ENCODE measurements at regions not wholly inside any gene's neighbourhood (a gene's known extent, or its start where the extent isn't known, plus 50 kb on each side); places are given as distances from the start of the nearest gene placed in this dataset.

GRCh38 chr15:24878153-24878552, 76.6 kb upstream of the SNRPN start:
- Histone ChIP-seq H3K36me3 (ENCODE audit: control insufficient read depth in 4 of 4, insufficient read depth in 3 of 4, low read depth in 1 of 4, low read length in 3 of 4) (no peaks in the 10 kb centered on the region), H3K4me1 (ENCODE audit: control insufficient read depth in 4 of 4, insufficient read depth in 4 of 4, low read length in 3 of 4) (no peaks in the 10 kb centered on the region), H3K27ac (ENCODE audit: low read depth in 1 of 2, low read length in 2 of 2) (no peak overlapping the region), H3K9me3 (ENCODE audit: control insufficient read depth in 4 of 4, low read length in 3 of 4) (peaks cover 0 to 10% (median 7%) of the 10 kb centered on the region in 4 donors), H3K27me3 (ENCODE audit: control insufficient read depth in 4 of 4, insufficient read depth in 4 of 4, low read length in 3 of 4) (no peaks in the 10 kb centered on the region), H3K9ac (ENCODE audit: low read depth in 1 of 2, low read length in 2 of 2) (no peak overlapping the region), H3K4me3 (ENCODE audit: low read depth in 1 of 3, low read length in 3 of 3) (peak overlapping the region in 2 of 3 donors; percentile 36 to 43)
- 30% methylated on average over 37 of the region's 37 CpGs for WGBS
- peak; percentile 51 to 55 for TF ChIP-seq GABPA (IDR thresholded peaks at IDR 0.05 in 1 of 2, conservative IDR thresholded peaks at IDR 0.05 in 1 of 2)
- no peak for TF ChIP-seq ATF3 (IDR thresholded peaks at IDR 0.05)
- DNase-seq (ENCODE audit: low spot score): peak; percentile 52

- WGBS: 56% methylated on average over 2 of the region's 2 CpGs
- no peaks in the 10 kb centered on the region for H3K27me3 ChIP-seq (ENCODE audit: control insufficient read depth in 4 of 4, insufficient read depth in 4 of 4, low read length in 3 of 4)
- peaks cover 0 to 10% (median 8%) of the 10 kb centered on the region in 4 donors for H3K9me3 ChIP-seq (ENCODE audit: control insufficient read depth in 4 of 4, low read length in 3 of 4)
- no peaks in the 10 kb centered on the region for H3K4me1 ChIP-seq (ENCODE audit: control insufficient read depth in 4 of 4, insufficient read depth in 4 of 4, low read length in 3 of 4)
- no peak overlapping the region for H3K4me3 ChIP-seq (ENCODE audit: low read depth in 1 of 3, low read length in 3 of 3)
- no peak for TF ChIP-seq EGR1 (IDR thresholded peaks at IDR 0.05; ENCODE audit: low read depth in 2 of 2)
- TF ChIP-seq RAD21 (IDR thresholded peaks at IDR 0.05): no peak
- TF ChIP-seq FOXA1 (IDR thresholded peaks at IDR 0.05): no peak
- TF ChIP-seq HNF4A (conservative IDR thresholded peaks at IDR 0.05): no peak
- no peak overlapping the region for H3K27ac ChIP-seq (ENCODE audit: low read depth in 1 of 2, low read length in 2 of 2)
- H3K9ac ChIP-seq (ENCODE audit: low read depth in 1 of 2, low read length in 2 of 2): no peak overlapping the region
- no peaks in the 10 kb centered on the region for H3K36me3 ChIP-seq (ENCODE audit: control insufficient read depth in 4 of 4, insufficient read depth in 3 of 4, low read depth in 1 of 4, low read length in 3 of 4)
- no peak for DNase-seq (ENCODE audit: low spot score)
Measured at GRCh38 chr15:24879492-24879891, 75.3 kb upstream of the SNRPN start.

GRCh38 chr15:24880663-24881062, 74.1 kb upstream of the SNRPN start:
- TF ChIP-seq ATF3 (IDR thresholded peaks at IDR 0.05): no peak
- TF ChIP-seq RAD21 (IDR thresholded peaks at IDR 0.05): no peak
- TF ChIP-seq REST (IDR thresholded peaks at IDR 0.05): no peak
- TF ChIP-seq NR2F2 (IDR thresholded peaks at IDR 0.05): no peak
- no peak for TF ChIP-seq YY1 (IDR thresholded peaks at IDR 0.05)
- no peak for TF ChIP-seq HNF4A (conservative IDR thresholded peaks at IDR 0.05)
- TF ChIP-seq MAX (IDR thresholded peaks at IDR 0.05): no peak
- no peak for TF ChIP-seq EGR1 (IDR thresholded peaks at IDR 0.05; ENCODE audit: low read depth in 2 of 2)
- TF ChIP-seq TAF1 (conservative IDR thresholded peaks at IDR 0.05): no peak
- no peak for TF ChIP-seq FOXA2 (IDR thresholded peaks at IDR 0.05)
- no peak for TF ChIP-seq FOXA1 (IDR thresholded peaks at IDR 0.05)
- no peak for TF ChIP-seq SP1 (IDR thresholded peaks at IDR 0.05)
- no peak for TF ChIP-seq CTCF (IDR thresholded peaks at IDR 0.05; ENCODE audit: low read depth, low read length, missing input control)
- TF ChIP-seq ZBTB33 (IDR thresholded peaks at IDR 0.05): no peak
- no peak for TF ChIP-seq HNF4G (IDR thresholded peaks at IDR 0.05)
- no peaks in the 10 kb centered on the region for H3K4me1 ChIP-seq (ENCODE audit: control insufficient read depth in 4 of 4, insufficient read depth in 4 of 4, low read length in 3 of 4)
- peaks cover 0 to 10% (median 7%) of the 10 kb centered on the region in 4 donors for H3K9me3 ChIP-seq (ENCODE audit: control insufficient read depth in 4 of 4, low read length in 3 of 4)
- no peak overlapping the region for H3K27ac ChIP-seq (ENCODE audit: low read depth in 1 of 2, low read length in 2 of 2)
- no peak overlapping the region for H3K4me3 ChIP-seq (ENCODE audit: low read depth in 1 of 3, low read length in 3 of 3)
- H3K27me3 ChIP-seq (ENCODE audit: control insufficient read depth in 4 of 4, insufficient read depth in 4 of 4, low read length in 3 of 4): no peaks in the 10 kb centered on the region
- no peak for DNase-seq (ENCODE audit: low spot score)
- WGBS: 75% methylated on average over 8 of the region's 8 CpGs
- no peaks in the 10 kb centered on the region for H3K36me3 ChIP-seq (ENCODE audit: control insufficient read depth in 4 of 4, insufficient read depth in 3 of 4, low read depth in 1 of 4, low read length in 3 of 4)
- H3K9ac ChIP-seq (ENCODE audit: low read depth in 1 of 2, low read length in 2 of 2): no peak overlapping the region

Measured in liver (tissue), 8 donors.